ENCODE measurements at regions not wholly inside any gene's neighbourhood (a gene's known extent, or its start where the extent isn't known, plus 50 kb on each side); places are given as distances from the start of the nearest gene placed in this dataset.

DNA sequence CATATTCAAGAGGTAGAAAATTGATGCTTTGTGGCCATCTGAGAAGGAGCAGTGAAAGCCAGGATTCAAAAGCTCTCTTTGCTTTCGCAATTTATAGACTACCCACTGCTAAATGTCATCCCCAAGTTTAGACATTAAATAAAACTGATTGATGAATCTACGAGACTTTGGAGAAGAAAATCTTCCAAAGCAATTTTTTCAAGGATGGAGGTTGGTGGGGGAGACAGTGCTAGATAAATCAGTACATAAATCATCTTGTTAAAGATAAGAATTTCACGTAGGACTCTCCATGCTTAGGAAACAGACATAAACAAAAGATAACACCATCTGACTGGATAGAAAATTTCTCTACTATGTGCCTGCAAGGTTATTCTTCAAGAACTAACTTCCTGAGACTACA is 147.6 kb upstream of the TIAM1 start:
- H3K36me3 Mint-ChIP-seq = no peaks in the 10 kb centered on the region
- ChIA-PET POLR2A (no interaction called here), CTCF (no interaction called here)
- H3K27me3 Mint-ChIP-seq (ENCODE audit: low read depth) = no peaks in the 10 kb centered on the region
- H3K27ac Mint-ChIP-seq = no peak overlapping the region
- DNase-seq (ENCODE audit: low spot score) = no peak
- TF ChIP-seq JAZF1 (CRISPR knock-in tag; IDR thresholded peaks at IDR 0.05) (no peak), ZNF138 (CRISPR knock-in tag; conservative IDR thresholded peaks at IDR 0.05) (no peak), NR3C1 (CRISPR knock-in tag; conservative IDR thresholded peaks at IDR 0.05; ENCODE audit: low read depth) (no peak), KAT7 (CRISPR knock-in tag; IDR thresholded peaks at IDR 0.05; ENCODE audit: borderline replicate concordance) (no peak), ZNF423 (CRISPR knock-in tag; IDR thresholded peaks at IDR 0.05) (no peak), TCF7 (CRISPR knock-in tag; IDR thresholded peaks at IDR 0.05; ENCODE audit: low read depth) (no peak), OVOL2 (CRISPR knock-in tag; IDR thresholded peaks at IDR 0.05; ENCODE audit: borderline replicate concordance) (no peak), IRF2 (CRISPR knock-in tag; IDR thresholded peaks at IDR 0.05; ENCODE audit: borderline replicate concordance, low read depth) (no peak), ZNF396 (CRISPR knock-in tag; IDR thresholded peaks at IDR 0.05; ENCODE audit: borderline replicate concordance) (no peak), JUN (CRISPR knock-in tag; IDR thresholded peaks at IDR 0.05) (no peak)
- TF ChIP-seq, protein P1, sequence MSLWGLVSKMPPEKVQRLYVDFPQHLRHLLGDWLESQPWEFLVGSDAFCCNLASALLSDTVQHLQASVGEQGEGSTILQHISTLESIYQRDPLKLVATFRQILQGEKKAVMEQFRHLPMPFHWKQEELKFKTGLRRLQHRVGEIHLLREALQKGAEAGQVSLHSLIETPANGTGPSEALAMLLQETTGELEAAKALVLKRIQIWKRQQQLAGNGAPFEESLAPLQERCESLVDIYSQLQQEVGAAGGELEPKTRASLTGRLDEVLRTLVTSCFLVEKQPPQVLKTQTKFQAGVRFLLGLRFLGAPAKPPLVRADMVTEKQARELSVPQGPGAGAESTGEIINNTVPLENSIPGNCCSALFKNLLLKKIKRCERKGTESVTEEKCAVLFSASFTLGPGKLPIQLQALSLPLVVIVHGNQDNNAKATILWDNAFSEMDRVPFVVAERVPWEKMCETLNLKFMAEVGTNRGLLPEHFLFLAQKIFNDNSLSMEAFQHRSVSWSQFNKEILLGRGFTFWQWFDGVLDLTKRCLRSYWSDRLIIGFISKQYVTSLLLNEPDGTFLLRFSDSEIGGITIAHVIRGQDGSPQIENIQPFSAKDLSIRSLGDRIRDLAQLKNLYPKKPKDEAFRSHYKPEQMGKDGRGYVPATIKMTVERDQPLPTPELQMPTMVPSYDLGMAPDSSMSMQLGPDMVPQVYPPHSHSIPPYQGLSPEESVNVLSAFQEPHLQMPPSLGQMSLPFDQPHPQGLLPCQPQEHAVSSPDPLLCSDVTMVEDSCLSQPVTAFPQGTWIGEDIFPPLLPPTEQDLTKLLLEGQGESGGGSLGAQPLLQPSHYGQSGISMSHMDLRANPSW (CRISPR knock-in tag; conservative IDR thresholded peaks at IDR 0.05; ENCODE audit: low read depth) = no peak
- TF ChIP-seq, protein P2, sequence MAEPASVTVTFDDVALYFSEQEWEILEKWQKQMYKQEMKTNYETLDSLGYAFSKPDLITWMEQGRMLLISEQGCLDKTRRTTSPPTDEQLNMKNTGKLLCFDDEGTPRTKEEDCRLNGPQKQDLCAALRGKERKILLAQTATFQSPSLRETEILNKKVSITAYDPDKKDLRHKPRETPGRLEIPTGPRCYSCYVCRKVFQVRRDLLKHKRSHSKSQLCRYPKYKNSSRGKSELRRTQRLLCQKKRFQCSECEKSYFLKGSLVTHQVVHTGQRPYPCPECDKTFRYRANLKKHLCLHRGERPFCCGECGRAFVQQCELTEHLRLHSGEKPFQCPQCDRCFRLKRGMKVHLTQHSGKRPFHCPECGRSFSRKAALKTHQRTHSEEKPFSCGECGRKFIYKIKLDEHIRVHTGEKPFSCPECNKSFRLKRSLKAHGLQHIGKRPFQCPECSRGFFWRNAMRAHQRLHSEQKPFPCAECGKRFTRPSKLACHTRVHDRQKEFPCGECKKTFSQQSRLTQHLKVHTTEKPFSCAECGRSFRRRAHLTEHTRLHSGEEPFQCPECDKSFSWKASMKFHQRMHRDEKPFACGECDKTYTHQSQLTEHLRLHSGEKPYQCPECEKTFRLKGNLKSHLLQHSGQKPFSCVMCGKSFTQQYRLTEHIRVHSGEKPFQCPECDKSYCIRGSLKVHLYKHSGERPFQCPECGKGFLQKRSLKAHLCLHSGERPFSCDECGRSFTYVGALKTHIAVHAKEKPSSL (CRISPR knock-in tag; conservative IDR thresholded peaks at IDR 0.05) = no peak
- TF ChIP-seq, protein P3, sequence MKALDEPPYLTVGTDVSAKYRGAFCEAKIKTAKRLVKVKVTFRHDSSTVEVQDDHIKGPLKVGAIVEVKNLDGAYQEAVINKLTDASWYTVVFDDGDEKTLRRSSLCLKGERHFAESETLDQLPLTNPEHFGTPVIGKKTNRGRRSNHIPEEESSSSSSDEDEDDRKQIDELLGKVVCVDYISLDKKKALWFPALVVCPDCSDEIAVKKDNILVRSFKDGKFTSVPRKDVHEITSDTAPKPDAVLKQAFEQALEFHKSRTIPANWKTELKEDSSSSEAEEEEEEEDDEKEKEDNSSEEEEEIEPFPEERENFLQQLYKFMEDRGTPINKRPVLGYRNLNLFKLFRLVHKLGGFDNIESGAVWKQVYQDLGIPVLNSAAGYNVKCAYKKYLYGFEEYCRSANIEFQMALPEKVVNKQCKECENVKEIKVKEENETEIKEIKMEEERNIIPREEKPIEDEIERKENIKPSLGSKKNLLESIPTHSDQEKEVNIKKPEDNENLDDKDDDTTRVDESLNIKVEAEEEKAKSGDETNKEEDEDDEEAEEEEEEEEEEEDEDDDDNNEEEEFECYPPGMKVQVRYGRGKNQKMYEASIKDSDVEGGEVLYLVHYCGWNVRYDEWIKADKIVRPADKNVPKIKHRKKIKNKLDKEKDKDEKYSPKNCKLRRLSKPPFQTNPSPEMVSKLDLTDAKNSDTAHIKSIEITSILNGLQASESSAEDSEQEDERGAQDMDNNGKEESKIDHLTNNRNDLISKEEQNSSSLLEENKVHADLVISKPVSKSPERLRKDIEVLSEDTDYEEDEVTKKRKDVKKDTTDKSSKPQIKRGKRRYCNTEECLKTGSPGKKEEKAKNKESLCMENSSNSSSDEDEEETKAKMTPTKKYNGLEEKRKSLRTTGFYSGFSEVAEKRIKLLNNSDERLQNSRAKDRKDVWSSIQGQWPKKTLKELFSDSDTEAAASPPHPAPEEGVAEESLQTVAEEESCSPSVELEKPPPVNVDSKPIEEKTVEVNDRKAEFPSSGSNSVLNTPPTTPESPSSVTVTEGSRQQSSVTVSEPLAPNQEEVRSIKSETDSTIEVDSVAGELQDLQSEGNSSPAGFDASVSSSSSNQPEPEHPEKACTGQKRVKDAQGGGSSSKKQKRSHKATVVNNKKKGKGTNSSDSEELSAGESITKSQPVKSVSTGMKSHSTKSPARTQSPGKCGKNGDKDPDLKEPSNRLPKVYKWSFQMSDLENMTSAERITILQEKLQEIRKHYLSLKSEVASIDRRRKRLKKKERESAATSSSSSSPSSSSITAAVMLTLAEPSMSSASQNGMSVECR (CRISPR knock-in tag; IDR thresholded peaks at IDR 0.05; ENCODE audit: borderline replicate concordance) = no peak
- TF ChIP-seq, protein P4, sequence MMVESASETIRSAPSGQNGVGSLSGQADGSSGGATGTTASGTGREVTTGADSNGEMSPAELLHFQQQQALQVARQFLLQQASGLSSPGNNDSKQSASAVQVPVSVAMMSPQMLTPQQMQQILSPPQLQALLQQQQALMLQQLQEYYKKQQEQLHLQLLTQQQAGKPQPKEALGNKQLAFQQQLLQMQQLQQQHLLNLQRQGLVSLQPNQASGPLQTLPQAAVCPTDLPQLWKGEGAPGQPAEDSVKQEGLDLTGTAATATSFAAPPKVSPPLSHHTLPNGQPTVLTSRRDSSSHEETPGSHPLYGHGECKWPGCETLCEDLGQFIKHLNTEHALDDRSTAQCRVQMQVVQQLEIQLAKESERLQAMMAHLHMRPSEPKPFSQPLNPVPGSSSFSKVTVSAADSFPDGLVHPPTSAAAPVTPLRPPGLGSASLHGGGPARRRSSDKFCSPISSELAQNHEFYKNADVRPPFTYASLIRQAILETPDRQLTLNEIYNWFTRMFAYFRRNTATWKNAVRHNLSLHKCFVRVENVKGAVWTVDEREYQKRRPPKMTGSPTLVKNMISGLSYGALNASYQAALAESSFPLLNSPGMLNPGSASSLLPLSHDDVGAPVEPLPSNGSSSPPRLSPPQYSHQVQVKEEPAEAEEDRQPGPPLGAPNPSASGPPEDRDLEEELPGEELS (CRISPR knock-in tag; IDR thresholded peaks at IDR 0.05) = no peak
- TF ChIP-seq, protein P5, sequence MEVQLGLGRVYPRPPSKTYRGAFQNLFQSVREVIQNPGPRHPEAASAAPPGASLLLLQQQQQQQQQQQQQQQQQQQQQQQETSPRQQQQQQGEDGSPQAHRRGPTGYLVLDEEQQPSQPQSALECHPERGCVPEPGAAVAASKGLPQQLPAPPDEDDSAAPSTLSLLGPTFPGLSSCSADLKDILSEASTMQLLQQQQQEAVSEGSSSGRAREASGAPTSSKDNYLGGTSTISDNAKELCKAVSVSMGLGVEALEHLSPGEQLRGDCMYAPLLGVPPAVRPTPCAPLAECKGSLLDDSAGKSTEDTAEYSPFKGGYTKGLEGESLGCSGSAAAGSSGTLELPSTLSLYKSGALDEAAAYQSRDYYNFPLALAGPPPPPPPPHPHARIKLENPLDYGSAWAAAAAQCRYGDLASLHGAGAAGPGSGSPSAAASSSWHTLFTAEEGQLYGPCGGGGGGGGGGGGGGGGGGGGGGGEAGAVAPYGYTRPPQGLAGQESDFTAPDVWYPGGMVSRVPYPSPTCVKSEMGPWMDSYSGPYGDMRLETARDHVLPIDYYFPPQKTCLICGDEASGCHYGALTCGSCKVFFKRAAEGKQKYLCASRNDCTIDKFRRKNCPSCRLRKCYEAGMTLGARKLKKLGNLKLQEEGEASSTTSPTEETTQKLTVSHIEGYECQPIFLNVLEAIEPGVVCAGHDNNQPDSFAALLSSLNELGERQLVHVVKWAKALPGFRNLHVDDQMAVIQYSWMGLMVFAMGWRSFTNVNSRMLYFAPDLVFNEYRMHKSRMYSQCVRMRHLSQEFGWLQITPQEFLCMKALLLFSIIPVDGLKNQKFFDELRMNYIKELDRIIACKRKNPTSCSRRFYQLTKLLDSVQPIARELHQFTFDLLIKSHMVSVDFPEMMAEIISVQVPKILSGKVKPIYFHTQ (CRISPR knock-in tag; IDR thresholded peaks at IDR 0.05) = no peak
- TF ChIP-seq, protein P6, sequence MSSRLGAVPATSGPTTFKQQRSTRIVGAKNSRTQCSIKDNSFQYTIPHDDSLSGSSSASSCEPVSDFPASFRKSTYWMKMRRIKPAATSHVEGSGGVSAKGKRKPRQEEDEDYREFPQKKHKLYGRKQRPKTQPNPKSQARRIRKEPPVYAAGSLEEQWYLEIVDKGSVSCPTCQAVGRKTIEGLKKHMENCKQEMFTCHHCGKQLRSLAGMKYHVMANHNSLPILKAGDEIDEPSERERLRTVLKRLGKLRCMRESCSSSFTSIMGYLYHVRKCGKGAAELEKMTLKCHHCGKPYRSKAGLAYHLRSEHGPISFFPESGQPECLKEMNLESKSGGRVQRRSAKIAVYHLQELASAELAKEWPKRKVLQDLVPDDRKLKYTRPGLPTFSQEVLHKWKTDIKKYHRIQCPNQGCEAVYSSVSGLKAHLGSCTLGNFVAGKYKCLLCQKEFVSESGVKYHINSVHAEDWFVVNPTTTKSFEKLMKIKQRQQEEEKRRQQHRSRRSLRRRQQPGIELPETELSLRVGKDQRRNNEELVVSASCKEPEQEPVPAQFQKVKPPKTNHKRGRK (CRISPR knock-in tag; IDR thresholded peaks at IDR 0.05; ENCODE audit: borderline replicate concordance) = no peak
- TF ChIP-seq, protein P7, sequence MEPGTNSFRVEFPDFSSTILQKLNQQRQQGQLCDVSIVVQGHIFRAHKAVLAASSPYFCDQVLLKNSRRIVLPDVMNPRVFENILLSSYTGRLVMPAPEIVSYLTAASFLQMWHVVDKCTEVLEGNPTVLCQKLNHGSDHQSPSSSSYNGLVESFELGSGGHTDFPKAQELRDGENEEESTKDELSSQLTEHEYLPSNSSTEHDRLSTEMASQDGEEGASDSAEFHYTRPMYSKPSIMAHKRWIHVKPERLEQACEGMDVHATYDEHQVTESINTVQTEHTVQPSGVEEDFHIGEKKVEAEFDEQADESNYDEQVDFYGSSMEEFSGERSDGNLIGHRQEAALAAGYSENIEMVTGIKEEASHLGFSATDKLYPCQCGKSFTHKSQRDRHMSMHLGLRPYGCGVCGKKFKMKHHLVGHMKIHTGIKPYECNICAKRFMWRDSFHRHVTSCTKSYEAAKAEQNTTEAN (CRISPR knock-in tag; IDR thresholded peaks at IDR 0.05) = no peak
- TF ChIP-seq, protein P8, sequence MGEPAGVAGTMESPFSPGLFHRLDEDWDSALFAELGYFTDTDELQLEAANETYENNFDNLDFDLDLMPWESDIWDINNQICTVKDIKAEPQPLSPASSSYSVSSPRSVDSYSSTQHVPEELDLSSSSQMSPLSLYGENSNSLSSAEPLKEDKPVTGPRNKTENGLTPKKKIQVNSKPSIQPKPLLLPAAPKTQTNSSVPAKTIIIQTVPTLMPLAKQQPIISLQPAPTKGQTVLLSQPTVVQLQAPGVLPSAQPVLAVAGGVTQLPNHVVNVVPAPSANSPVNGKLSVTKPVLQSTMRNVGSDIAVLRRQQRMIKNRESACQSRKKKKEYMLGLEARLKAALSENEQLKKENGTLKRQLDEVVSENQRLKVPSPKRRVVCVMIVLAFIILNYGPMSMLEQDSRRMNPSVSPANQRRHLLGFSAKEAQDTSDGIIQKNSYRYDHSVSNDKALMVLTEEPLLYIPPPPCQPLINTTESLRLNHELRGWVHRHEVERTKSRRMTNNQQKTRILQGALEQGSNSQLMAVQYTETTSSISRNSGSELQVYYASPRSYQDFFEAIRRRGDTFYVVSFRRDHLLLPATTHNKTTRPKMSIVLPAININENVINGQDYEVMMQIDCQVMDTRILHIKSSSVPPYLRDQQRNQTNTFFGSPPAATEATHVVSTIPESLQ (CRISPR knock-in tag; IDR thresholded peaks at IDR 0.05) = no peak
- ATAC-seq = no peak
- peaks cover 12% of the 10 kb centered on the region; the same call in 1 of the 2 replicates for H3K4me1 Mint-ChIP-seq
- H3K9me3 Mint-ChIP-seq = peaks cover 11% of the 10 kb centered on the region
- no peak overlapping the region for H3K4me3 Mint-ChIP-seq

All from WTC11 (cell line).